Esophagus squamous epithelium (tissue), 5 donors: ENCODE measurements at regions not wholly inside any gene's neighbourhood (a gene's known extent, or its start where the extent isn't known, plus 50 kb on each side); places are given as distances from the start of the nearest gene placed in this dataset.
"Not testable (repeated sequence)": the region's sequence is repeated elsewhere in the genome, so short reads cannot be mapped to it uniquely, and the experiment has no call there.

Source experiments
- DNase-seq: peaks from one replicate; lab custom pipeline; 2025; lab: John Stamatoyannopoulos, UW
- H3K27ac ChIP-seq, 4 donors: fragments of 200-600 bp; sonication (generic); one replicate each; pipeline ENCODE4 v1.5.1; 2016 to 2019; ENCODE audit warnings: mild to moderate bottlenecking in 1 of 4
- H3K27me3 ChIP-seq, 4 donors: fragments of 200-600 bp; sonication (generic); 1 replicate in 3 of 4; 2 replicates in 1 of 4; pipeline versions ENCODE4 v1.5.1 to v1.6.0; 2017 to 2021; ENCODE audit warnings: antibody characterized with exemption in 1 of 4
- H3K36me3 ChIP-seq, 3 donors: fragments of 200-600 bp; sonication (generic); one replicate each; pipeline ENCODE4 v1.5.1; 2016 to 2019
- H3K4me1 ChIP-seq, 3 donors: fragments of 200-600 bp; sonication (generic); one replicate each; pipeline ENCODE4 v1.5.1; 2017 to 2019
- H3K4me3 ChIP-seq, 4 donors: fragments of 200-600 bp; sonication (generic); 1 replicate in 3 of 4; 2 replicates in 1 of 4; pipeline ENCODE4 v1.5.1; 2016 to 2019; ENCODE audit warnings: mild to moderate bottlenecking in 2 of 4, moderate library complexity in 1 of 4
- H3K9me3 ChIP-seq, 3 donors: fragments of 200-600 bp; sonication (generic); one replicate each; pipeline ENCODE4 v1.5.1; 2016 to 2019
- POLR2A ChIP-seq, 4 donors: fragments of 450-650 bp; IDR thresholded peaks; one replicate each; pipeline ENCODE4 v1.6.1; 2017; ENCODE audit warnings: antibody characterized with exemption in 4 of 4, mild to moderate bottlenecking in 4 of 4, moderate library complexity in 3 of 4
- WGBS, 2 donors: methylation state at CpG; one replicate each; pipeline ENCODE4 v1.1.5; 2018; 5-methylcytosine and 5-hydroxymethylcytosine counted together
- intact Hi-C: fragments of 100-400 bp; cut with DNase I; formaldehyde crosslinking; loops from one replicate; pipeline ENCODE4 v1.15.0; 2022
- TF ChIP-seq, protein P1 (sequence below), 6 experiments: fragments of 450-650 bp in 4 of 6; fragments of 200-600 bp in 2 of 6; sonication (generic) in 2 of 6; IDR thresholded peaks; one replicate each; pipeline ENCODE4 v1.5.1; 2016 to 2019; ENCODE audit warnings: antibody characterized with exemption in 6 of 6, mild to moderate bottlenecking in 4 of 6, moderate library complexity in 4 of 6
- donor health status: DM: yes; HTN: yes; CAD: no.

DNA sequence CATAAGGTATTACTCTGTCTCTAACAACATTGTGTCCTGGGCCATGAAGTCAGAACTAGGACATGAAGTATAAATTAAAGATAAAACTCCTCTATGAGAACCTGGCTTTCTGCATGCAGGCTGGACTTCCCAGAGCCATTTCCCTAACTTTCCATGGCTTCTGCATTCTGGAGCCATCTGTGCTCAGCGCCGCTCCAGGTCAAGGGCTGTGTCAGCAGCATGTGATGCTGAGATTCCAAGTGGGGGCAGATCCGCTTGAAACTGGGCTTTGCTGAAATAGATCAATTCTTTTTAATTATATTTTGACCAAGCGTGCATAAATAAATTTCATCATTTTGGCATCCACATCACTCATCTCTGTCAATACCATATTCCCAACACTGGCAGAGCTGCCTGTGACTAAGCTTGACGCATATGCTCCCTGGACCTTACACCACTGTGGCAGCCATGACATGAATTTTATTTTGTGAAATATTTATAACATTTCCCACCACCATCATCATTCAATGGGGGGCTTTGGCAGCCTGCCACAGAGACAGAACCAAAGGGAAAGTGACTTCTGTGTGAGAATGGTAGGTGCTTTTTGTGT is 110.4 kb upstream of the KCNK1 start:
- 87 to 89% methylated on average over 5 of the region's 5 CpGs for WGBS, 2 donors
- TF ChIP-seq, protein P1, sequence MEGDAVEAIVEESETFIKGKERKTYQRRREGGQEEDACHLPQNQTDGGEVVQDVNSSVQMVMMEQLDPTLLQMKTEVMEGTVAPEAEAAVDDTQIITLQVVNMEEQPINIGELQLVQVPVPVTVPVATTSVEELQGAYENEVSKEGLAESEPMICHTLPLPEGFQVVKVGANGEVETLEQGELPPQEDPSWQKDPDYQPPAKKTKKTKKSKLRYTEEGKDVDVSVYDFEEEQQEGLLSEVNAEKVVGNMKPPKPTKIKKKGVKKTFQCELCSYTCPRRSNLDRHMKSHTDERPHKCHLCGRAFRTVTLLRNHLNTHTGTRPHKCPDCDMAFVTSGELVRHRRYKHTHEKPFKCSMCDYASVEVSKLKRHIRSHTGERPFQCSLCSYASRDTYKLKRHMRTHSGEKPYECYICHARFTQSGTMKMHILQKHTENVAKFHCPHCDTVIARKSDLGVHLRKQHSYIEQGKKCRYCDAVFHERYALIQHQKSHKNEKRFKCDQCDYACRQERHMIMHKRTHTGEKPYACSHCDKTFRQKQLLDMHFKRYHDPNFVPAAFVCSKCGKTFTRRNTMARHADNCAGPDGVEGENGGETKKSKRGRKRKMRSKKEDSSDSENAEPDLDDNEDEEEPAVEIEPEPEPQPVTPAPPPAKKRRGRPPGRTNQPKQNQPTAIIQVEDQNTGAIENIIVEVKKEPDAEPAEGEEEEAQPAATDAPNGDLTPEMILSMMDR (IDR thresholded peaks at IDR 0.05) = no peak
- TF ChIP-seq POLR2A (IDR thresholded peaks at IDR 0.05) = no peak
- Histone ChIP-seq H3K27me3 (peaks cover 0 to 7% (median 0%) of the 10 kb centered on the region in 4 donors), H3K27ac (no peak overlapping the region), H3K4me3 (no peak overlapping the region), H3K9me3 (no peaks in the 10 kb centered on the region), H3K36me3 (no peaks in the 10 kb centered on the region), H3K4me1 (no peaks in the 10 kb centered on the region)
- no peak for DNase-seq
- intact Hi-C loops = no loop called here

DNA sequence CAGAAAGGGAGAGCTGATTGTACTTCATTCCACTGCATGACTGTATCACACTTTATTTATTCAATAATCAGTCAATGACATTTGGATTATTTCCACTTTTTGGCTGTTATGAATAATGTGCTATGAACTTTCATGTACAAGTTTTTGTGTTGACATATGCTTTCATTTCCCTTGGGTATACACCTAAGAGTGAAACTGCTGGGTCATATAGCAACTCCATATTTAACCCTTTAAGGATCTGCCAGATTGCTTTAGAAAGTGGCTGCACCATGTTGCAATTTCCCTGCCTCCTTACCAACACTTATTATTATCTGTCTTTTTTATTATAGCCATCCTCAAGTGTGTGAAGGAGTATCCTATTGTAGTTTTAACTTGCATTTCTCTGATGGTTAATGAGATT is 108.8 kb upstream of the KCNK1 start:
- Histone ChIP-seq H3K4me3 (no peak overlapping the region), H3K9me3 (no peaks in the 10 kb centered on the region), H3K27me3 (no peaks in the 10 kb centered on the region), H3K4me1 (no peaks in the 10 kb centered on the region), H3K27ac (no peak overlapping the region), H3K36me3 (no peaks in the 10 kb centered on the region)
- no peak for DNase-seq
- intact Hi-C loops = no loop called here
- TF ChIP-seq, protein P1 (IDR thresholded peaks at IDR 0.05) = no peak
- no peak for TF ChIP-seq POLR2A (IDR thresholded peaks at IDR 0.05)

DNA sequence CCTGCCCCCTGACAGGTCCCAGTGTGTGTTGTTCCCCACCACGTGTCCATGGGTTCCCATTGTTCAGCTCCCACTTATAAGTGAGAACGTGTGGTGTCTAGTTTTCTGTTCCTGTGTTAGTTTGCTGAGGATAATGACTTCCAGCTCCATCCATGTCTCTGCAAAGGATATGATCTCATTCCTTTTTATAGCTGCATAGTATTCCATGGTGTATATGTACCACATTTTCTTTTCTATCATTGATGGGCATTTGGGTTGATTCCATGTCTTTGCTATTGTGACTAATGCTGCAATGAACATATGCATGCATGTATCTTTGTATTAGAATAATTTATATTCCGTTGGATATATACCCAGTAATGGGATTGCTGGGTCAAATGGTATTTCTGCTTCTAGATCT is 108.0 kb upstream of the KCNK1 start:
- H3K9me3 ChIP-seq, H3K27me3 ChIP-seq, H3K27ac ChIP-seq, H3K36me3 ChIP-seq, DNase-seq, H3K4me3 ChIP-seq, intact Hi-C loops, H3K4me1 ChIP-seq: not testable (repeated sequence)
- 78 to 93% methylated on average over 3 of the region's 3 CpGs for WGBS, 2 donors

DNA sequence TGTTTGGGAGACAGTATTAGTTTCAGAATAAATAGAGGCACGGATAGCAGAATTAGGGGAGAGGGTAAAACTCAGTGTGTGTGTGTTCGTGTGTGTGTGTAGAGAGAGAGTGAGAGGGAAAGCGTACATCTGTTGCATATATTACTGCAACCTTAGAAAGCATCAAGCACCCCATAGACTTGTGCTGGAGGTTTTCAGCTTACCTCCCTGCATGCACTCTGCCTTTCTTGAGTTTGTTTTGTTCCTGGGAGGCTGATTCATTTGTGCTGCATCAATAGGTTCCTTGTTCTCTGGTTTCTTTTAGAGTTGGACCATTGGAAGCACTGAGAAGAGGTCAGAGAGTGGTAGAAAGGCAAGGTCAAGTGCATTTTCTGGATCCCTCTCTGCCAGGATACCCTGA is 104.4 kb upstream of the KCNK1 start:
- Histone ChIP-seq H3K4me1 (no peaks in the 10 kb centered on the region), H3K36me3 (no peaks in the 10 kb centered on the region), H3K27ac (no peak overlapping the region), H3K9me3 (no peaks in the 10 kb centered on the region), H3K27me3 (no peaks in the 10 kb centered on the region), H3K4me3 (no peak overlapping the region)
- 61 to 71% methylated on average over 3 of the region's 3 CpGs for WGBS, 2 donors
- intact Hi-C loops = no loop called here
- TF ChIP-seq POLR2A (IDR thresholded peaks at IDR 0.05) = no peak
- TF ChIP-seq, protein P1 (IDR thresholded peaks at IDR 0.05) = no peak
- DNase-seq = no peak

DNA sequence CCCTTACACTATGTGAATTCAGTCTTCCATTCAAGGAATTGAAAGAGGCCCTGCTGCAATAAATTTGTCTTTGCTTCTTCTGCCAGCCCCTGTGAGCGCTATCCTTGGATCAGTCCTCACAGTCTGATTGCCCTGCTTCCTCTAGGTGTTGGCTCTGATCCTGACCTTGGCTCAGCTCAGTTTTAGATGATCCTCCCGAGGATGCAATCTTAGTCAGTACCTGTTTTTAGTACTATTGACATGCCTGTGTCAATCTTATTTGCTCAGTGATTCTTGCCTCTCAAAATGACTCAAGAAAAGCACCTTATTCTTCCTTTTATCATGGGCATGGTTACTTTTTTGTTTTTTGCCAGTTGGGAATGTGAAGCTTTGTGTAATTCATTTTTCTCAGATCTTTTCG is 101.4 kb upstream of the KCNK1 start:
- intact Hi-C loops = no loop called here
- Histone ChIP-seq H3K27me3 (no peaks in the 10 kb centered on the region), H3K4me3 (no peak overlapping the region), H3K27ac (no peak overlapping the region), H3K36me3 (no peaks in the 10 kb centered on the region), H3K9me3 (no peaks in the 10 kb centered on the region), H3K4me1 (no peaks in the 10 kb centered on the region)
- 41 to 44% methylated on average over 2 to 3 of the region's 3 CpGs for WGBS, 2 donors
- TF ChIP-seq POLR2A (IDR thresholded peaks at IDR 0.05) = no peak
- TF ChIP-seq, protein P1 (IDR thresholded peaks at IDR 0.05) = no peak
- no peak for DNase-seq

DNA sequence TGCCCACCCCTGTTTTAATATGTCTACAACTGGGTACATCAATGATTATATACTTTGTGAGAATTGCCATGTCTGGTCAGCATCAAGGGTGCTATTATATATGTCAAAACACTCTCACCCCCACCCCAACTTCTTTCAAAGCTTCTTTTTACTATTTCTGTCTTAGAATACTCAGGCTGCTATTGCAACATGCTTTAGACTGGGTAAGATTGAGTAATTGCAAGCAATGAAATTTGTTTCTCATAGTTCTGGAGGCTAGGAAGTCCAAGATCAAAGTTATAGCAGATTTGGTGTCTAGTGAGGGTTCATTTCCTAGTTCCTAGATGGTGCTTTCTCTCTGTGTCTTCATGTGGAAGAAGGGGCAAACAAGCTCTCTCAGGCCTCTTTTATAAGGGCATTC is 100.5 kb upstream of the KCNK1 start:
- TF ChIP-seq POLR2A (IDR thresholded peaks at IDR 0.05) = no peak
- TF ChIP-seq, protein P1 (IDR thresholded peaks at IDR 0.05) = no peak
- Histone ChIP-seq H3K27ac (no peak overlapping the region), H3K27me3 (no peaks in the 10 kb centered on the region), H3K9me3 (no peaks in the 10 kb centered on the region), H3K4me1 (peaks cover 0 to under 1% (median 0%) of the 10 kb centered on the region in 3 donors), H3K4me3 (no peak overlapping the region), H3K36me3 (no peaks in the 10 kb centered on the region)
- DNase-seq = no peak
- intact Hi-C loops = no loop called here
